GM19023 (cell line): ENCODE measurements at regions not wholly inside any gene's neighbourhood (a gene's known extent, or its start where the extent isn't known, plus 50 kb on each side); places are given as distances from the start of the nearest gene placed in this dataset.
"Not testable (repeated sequence)": the region's sequence is repeated elsewhere in the genome, so short reads cannot be mapped to it uniquely, and the experiment has no call there.

Experiments
- ATAC-seq: cut with Tn5 transposase; IDR thresholded peaks from one replicate; pipeline ENCODE4 v1.9.1; 2021; ENCODE audit warnings: mild to moderate bottlenecking, moderate library complexity; ENCODE audit not compliant: unreplicated experiment

GRCh38 chr1:60688221-60688620 lies 394.1 kb upstream of the NFIA start:
- ATAC-seq, result not testable (repeated sequence)

GRCh38 chr1:60681095-60681860 lies 401.1 kb upstream of the NFIA start:
- no peak for ATAC-seq

GRCh38 chr1:60679524-60680375 lies 402.6 kb upstream of the NFIA start:
- ATAC-seq, result no peak

- no peak for ATAC-seq
Observed at GRCh38 chr1:60678802-60679201, 403.6 kb upstream of the NFIA start.

GRCh38 chr1:60678391-60678790 lies 404.0 kb upstream of the NFIA start:
- ATAC-seq, result no peak

GRCh38 chr1:60672449-60672848 lies 409.9 kb upstream of the NFIA start:
- ATAC-seq, result no peak

GRCh38 chr1:60670302-60670701 lies 412.1 kb upstream of the NFIA start:
- ATAC-seq, result no peak

GRCh38 chr1:60668585-60668984 lies 413.8 kb upstream of the NFIA start:
- no peak for ATAC-seq

- ATAC-seq, result no peak
Observed at GRCh38 chr1:60665311-60665710, 417.1 kb upstream of the NFIA start.

- ATAC-seq, result no peak
Observed at GRCh38 chr1:60664086-60664625, 418.2 kb upstream of the NFIA start.

GRCh38 chr1:60662486-60663044 lies 419.8 kb upstream of the NFIA start:
- no peak for ATAC-seq

- no peak for ATAC-seq
Observed at GRCh38 chr1:60657926-60658325, 424.4 kb upstream of the NFIA start.

GRCh38 chr1:60655679-60656355 lies 426.5 kb upstream of the NFIA start:
- ATAC-seq, result no peak

GRCh38 chr1:60640033-60640551 lies 442.3 kb upstream of the NFIA start:
- not testable (repeated sequence) for ATAC-seq

- ATAC-seq, result no peak
Observed at GRCh38 chr1:60639287-60639686, 443.1 kb upstream of the NFIA start.

- no peak for ATAC-seq
Observed at GRCh38 chr1:60637651-60638050, 444.7 kb upstream of the NFIA start.

- ATAC-seq, result no peak
Observed at GRCh38 chr1:60636946-60637345, 445.4 kb upstream of the NFIA start.

GRCh38 chr1:60634106-60634505 lies 448.3 kb upstream of the NFIA start:
- ATAC-seq, result no peak

GRCh38 chr1:60622486-60622885 lies 459.9 kb upstream of the NFIA start:
- no peak for ATAC-seq

GRCh38 chr1:60621368-60621851 lies 461.0 kb upstream of the NFIA start:
- ATAC-seq, result no peak

GRCh38 chr1:60620087-60620486 lies 462.3 kb upstream of the NFIA start:
- ATAC-seq, result no peak
